HEK293 (cell line): ENCODE measurements at regions not wholly inside any gene's neighbourhood (a gene's known extent, or its start where the extent isn't known, plus 50 kb on each side); places are given as distances from the start of the nearest gene placed in this dataset.

ENCODE experiments used
- CTCF ChIP-seq: fragments of 450-650 bp; formaldehyde crosslinking; IDR thresholded peaks from 2 replicates; pipeline ENCODE4 v1.5.1; 2016; ENCODE audit warnings: missing biosample characterization, missing genetic modification characterization
- ZNF133 ChIP-seq: fragments of 450-650 bp; formaldehyde crosslinking; IDR thresholded peaks from 2 replicates; pipeline ENCODE4 v1.5.1; 2016; ENCODE audit warnings: missing biosample characterization, missing genetic modification characterization
- ZNF169 ChIP-seq: fragments of 450-650 bp; formaldehyde crosslinking; IDR thresholded peaks from 2 replicates; pipeline ENCODE4 v1.5.1; 2016; ENCODE audit warnings: missing biosample characterization, missing genetic modification characterization
- ZNF24 ChIP-seq: fragments of 450-650 bp; formaldehyde crosslinking; IDR thresholded peaks from 2 replicates; pipeline ENCODE4 v1.5.1; 2016; ENCODE audit warnings: missing biosample characterization, missing genetic modification characterization
- ZNF416 ChIP-seq: fragments of 450-650 bp; formaldehyde crosslinking; IDR thresholded peaks from 2 replicates; pipeline ENCODE4 v1.5.1; 2016; ENCODE audit warnings: missing biosample characterization, missing genetic modification characterization
- ZNF670 ChIP-seq: fragments of 450-650 bp; formaldehyde crosslinking; IDR thresholded peaks from 2 replicates; pipeline ENCODE4 v1.5.1; 2016; ENCODE audit warnings: missing biosample characterization, missing genetic modification characterization, low read depth
- TF ChIP-seq, protein P1 (sequence below): fragments of 450-650 bp; formaldehyde crosslinking; IDR thresholded peaks from 2 replicates; pipeline ENCODE4 v1.5.1; 2016; ENCODE audit warnings: missing biosample characterization, missing genetic modification characterization
- TF ChIP-seq, protein P2 (sequence below): fragments of 450-650 bp; formaldehyde crosslinking; optimal IDR thresholded peaks from 2 replicates; pipeline ENCODE3; 2016; ENCODE audit warnings: missing biosample characterization, mild to moderate bottlenecking, missing genetic modification characterization

DNA sequence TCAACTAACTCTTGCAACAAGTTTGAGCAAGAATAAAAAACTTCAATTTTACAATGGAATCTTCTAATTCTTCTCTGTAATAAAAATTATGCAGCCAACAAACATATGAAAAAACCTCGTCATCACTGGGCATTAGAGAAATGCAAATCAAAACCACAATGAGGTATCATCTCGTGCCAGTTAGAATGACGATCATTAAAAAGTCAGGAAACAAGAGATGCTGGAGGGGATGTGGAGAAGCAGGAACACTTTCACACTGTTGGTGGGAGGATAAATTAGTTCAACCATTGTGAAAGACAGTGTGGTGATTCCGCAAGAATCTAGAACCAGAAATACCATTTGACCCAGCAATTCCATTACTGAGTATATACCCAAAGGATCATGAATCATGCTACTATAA is 327.5 kb upstream of the LYPLAL1 start:
- no peak for TF ChIP-seq ZNF169 (tag by site-specific recombination)
- TF ChIP-seq, protein P1, sequence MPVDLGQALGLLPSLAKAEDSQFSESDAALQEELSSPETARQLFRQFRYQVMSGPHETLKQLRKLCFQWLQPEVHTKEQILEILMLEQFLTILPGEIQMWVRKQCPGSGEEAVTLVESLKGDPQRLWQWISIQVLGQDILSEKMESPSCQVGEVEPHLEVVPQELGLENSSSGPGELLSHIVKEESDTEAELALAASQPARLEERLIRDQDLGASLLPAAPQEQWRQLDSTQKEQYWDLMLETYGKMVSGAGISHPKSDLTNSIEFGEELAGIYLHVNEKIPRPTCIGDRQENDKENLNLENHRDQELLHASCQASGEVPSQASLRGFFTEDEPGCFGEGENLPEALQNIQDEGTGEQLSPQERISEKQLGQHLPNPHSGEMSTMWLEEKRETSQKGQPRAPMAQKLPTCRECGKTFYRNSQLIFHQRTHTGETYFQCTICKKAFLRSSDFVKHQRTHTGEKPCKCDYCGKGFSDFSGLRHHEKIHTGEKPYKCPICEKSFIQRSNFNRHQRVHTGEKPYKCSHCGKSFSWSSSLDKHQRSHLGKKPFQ: no peak
- TF ChIP-seq, protein P2, sequence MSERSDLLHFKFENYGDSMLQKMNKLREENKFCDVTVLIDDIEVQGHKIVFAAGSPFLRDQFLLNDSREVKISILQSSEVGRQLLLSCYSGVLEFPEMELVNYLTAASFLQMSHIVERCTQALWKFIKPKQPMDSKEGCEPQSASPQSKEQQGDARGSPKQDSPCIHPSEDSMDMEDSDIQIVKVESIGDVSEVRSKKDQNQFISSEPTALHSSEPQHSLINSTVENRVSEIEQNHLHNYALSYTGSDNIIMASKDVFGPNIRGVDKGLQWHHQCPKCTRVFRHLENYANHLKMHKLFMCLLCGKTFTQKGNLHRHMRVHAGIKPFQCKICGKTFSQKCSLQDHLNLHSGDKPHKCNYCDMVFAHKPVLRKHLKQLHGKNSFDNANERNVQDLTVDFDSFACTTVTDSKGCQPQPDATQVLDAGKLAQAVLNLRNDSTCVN (tag by site-specific recombination): no peak
- TF ChIP-seq CTCF (tag by site-specific recombination): no peak
- no peak for TF ChIP-seq ZNF670 (tag by site-specific recombination)
- TF ChIP-seq ZNF133 (tag by site-specific recombination): no peak
- TF ChIP-seq ZNF416 (tag by site-specific recombination): no peak
- no peak for TF ChIP-seq ZNF24 (tag by site-specific recombination)
